Stromal cell of bone marrow (primary cell): ENCODE measurements at regions not wholly inside any gene's neighbourhood (a gene's known extent, or its start where the extent isn't known, plus 50 kb on each side); places are given as distances from the start of the nearest gene placed in this dataset.
"Not testable (repeated sequence)": the region's sequence is repeated elsewhere in the genome, so short reads cannot be mapped to it uniquely, and the experiment has no call there.

Experiments
- DNase-seq: peaks from one replicate; pipeline ENCODE4 v3.0.0-alpha.2; 2012; ENCODE audit warnings: low read depth

GRCh38 chr5:56732121-56732520 is 83.2 kb upstream of the MAP3K1 start:
- no peak for DNase-seq

- not testable (repeated sequence) for DNase-seq
These were observed 83.9 kb upstream of the MAP3K1 start for GRCh38 chr5:56731473-56731872.

GRCh38 chr5:56729488-56729887 is 85.9 kb upstream of the MAP3K1 start:
- DNase-seq: no peak

- no peak for DNase-seq
These were observed 89.5 kb upstream of the MAP3K1 start for GRCh38 chr5:56725711-56726411.

DNA sequence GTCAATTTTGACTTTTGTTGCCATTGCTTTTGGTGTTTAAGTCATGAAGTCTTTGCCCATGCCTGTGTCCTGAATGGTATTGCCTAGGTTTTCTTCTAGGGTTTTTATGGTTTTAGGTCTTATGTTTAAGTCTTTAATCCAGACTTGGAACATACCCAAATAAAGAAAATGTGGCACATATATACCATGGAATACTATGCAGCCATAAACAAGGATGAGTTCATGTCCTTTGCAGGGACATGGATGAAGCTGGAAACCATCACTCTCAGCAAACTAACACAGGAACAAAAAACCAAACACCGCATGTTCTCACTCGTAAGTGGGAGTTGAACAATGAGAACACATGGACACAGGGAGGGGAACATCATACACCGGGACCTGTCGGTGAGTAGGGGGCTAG is 90.5 kb upstream of the MAP3K1 start:
- DNase-seq: not testable (repeated sequence)

GRCh38 chr5:56722317-56722716 is 93.0 kb upstream of the MAP3K1 start:
- no peak for DNase-seq

DNA sequence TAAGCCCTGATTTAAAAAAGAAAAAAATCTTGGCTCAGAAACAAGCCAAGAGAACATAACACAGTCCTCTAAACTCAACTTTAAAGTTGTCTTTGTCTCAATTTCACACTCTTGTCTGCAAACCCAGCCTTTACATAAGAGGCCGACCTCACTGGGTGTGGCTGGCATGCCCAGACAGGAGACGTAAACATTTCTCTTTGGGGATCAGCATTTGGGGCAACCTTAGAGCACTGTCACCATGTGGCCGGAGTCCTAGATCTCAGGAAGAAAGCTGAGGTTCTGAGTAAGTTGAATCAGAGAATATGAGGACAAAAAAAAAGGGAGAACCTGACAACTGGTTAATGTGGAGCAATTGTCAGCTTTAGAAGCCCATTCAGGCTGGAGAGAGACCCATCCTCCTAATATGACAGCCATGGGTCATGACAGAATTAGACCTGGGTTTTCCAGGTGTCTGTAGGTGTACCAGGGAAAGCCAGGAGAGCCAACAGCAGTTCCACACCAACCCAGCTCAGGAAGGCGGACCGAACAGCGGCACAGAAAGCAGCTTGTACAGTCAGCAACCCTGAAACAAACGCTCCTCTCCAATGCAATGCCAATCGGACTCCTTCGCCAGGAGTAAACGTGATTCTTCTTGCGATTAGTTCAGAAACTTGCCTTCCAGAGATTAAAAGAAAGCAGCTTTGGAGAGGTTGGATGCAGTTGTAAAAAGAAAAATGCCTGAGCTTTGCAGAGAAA is 97.9 kb upstream of the MAP3K1 start:
- DNase-seq: no peak

DNA sequence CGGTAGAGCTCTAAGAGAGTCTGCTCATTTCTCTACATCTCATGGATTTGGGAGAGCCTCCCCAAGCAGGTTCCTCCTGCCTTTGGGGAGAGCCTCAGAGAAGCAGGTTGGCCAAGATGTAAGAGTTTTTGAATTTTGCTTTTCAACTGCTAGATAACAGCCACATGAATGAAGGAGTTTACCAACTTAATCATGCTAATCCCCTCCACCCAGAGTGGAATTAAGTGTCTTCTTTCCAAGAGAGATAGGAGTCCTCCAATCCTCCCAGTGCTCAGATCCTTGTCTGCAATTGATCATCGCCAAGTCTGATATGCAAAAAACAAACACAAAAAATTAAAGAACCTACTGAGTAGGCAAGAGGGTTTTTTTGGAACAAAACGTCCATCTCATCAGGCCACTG is 99.4 kb upstream of the MAP3K1 start:
- no peak for DNase-seq

GRCh38 chr5:56712895-56713591 is 102.3 kb upstream of the MAP3K1 start:
- DNase-seq: no peak

DNA sequence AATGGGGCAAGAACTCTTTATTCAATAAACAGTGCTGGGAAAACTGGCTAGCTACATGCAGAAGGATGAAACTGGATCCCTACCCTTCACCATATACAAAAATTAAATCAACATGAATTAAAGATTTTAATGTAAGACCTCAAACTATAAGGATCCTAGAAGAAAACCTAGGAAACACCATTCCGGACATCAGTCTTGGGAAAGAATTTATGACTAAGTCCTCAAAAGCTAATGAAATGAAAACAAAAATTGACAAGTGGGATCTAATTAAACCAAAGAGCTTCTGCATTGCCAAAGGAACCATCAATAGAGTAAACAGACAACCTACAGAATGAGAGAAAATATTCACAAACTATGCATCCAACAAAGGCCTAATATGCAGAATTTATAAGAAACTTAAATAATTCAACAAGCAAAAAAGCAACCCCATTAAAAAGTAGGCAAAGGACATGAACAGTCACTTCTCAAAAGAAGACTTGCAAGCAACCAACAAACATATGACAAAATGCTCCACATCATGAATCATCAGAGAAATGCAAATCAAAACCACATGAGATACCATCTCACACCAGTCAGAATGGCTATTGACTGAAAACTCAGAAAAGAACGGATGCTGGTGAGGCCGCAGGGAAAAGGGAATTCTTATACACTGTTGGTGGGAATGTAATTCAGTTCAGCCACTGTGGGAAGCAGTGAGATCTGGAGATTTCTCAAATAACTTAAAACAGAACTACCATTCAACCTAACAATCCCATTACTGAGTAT is 104.3 kb upstream of the MAP3K1 start:
- DNase-seq: no peak

DNA sequence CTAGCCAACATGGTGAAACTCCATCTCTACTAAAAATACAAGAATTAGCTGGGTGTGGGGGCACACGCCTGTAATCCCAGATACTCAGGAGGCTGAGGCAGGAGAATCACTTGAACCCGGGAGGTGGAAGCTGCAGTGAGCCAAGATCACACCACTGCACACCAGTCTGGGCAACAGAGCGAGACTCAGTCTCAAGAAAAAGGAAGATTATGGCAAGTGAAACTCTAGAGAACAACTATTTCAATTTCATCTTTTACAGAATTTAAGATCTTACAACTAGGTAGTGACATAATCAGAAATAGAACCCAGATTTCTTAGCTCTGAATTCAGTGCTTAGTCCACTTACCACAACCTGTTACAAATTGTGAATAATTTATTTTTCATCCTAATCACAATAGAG is 108.8 kb upstream of the MAP3K1 start:
- DNase-seq: no peak

DNA sequence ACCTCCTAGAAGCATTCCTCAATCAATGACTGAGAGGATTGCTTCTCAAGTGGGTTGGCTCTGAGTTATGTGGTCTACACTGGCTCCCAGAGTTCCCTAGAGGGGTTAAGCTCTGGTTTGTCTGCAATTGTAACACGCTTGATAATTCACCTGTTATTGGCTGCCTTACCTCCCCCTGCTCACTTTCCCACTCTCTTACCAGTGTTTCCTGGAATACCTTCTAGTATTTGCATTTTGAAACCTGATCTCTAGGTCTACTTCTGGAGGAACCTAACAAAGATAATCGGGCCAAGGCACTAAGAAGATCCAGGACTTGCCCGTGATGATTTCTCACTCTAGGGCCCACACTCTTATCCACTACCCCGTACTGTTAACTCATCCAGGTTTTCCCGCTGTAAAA is 110.1 kb upstream of the MAP3K1 start:
- no peak for DNase-seq

- no peak for DNase-seq
These were observed 111.4 kb upstream of the MAP3K1 start for GRCh38 chr5:56703952-56704351.

GRCh38 chr5:56700711-56701110 is 114.6 kb upstream of the MAP3K1 start:
- DNase-seq: no peak

DNA sequence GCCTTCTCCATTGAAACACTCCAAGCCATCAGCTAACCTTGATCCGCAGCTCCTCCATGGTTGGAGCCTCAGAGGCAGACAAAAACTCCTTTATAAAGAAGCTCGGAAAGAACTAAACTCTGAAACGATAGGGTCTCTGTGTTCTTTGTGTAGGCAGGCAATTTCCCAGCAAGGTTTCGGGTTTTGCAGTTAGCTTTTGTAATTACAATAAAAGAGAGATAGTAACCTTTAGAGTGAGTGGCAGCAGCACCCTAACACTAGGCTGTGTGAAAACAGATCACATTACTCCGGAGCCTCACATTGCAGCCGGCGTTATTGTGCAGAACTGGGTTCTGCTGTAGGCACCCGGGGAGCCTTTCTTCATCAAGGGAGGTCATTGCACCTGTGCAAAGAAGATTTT is 115.8 kb upstream of the MAP3K1 start:
- no peak for DNase-seq

DNA sequence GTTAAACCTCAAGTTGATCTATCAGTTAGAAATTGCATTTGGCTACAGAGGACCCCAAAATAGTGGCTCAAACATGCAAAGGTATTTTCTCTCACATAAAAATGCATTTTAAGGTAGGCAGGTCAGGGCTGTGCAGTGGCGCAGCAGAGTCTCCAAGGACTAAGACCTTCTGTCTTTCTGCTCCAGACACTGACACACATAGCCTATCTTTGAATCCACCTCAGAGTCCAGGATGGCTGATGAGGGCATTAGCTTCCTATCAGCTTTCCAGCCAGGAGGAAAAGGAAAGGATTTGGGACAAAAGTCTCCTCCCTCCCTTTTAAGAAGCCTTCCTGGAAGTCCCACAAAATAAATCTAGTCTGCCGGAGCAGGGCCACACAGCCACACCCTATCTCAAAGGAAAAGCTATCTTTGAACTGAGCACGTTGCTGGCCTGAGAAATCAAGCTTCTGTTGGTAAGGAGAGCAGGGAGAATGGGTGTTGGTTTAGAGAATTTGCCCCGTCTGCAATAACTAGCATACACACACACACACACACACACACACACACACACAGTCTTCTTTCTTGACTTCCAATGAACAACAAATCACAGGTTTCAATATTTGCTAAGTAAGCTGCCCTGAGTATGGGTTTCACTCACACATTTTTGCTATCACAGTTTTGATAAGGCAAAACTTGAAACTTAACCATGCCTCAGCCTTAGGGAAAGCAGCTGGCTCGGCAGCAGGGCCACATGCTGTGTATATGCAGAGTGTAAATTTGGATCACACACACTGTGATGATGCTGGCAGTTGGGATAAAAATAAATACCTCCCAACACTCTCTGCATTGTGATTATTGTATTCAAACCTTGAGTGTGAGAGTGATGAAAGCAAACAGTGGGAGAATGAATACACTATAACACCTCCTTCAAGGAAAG is 116.6 kb upstream of the MAP3K1 start:
- DNase-seq: no peak

DNA sequence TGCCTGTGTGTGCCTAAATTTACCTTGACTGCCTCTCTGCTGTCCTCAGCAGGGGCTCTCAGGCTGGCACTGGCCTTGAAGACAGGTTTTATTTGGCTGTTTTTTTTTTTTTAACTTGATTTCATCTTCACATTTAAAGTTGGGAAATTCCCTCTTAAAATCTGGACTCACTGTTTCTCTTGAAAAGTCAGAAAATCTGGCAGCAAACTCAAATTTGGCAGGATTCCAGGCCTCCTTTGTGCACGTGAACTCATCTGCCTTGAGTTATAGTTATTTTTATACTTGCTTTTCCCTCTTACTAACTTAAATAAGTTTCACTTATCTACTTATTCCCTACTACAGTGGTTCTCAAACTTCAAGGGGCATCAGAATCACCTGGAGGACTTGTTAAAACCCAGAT is 118.4 kb upstream of the MAP3K1 start:
- DNase-seq: no peak

GRCh38 chr5:56693220-56693579 is 122.1 kb upstream of the MAP3K1 start:
- DNase-seq: no peak

DNA sequence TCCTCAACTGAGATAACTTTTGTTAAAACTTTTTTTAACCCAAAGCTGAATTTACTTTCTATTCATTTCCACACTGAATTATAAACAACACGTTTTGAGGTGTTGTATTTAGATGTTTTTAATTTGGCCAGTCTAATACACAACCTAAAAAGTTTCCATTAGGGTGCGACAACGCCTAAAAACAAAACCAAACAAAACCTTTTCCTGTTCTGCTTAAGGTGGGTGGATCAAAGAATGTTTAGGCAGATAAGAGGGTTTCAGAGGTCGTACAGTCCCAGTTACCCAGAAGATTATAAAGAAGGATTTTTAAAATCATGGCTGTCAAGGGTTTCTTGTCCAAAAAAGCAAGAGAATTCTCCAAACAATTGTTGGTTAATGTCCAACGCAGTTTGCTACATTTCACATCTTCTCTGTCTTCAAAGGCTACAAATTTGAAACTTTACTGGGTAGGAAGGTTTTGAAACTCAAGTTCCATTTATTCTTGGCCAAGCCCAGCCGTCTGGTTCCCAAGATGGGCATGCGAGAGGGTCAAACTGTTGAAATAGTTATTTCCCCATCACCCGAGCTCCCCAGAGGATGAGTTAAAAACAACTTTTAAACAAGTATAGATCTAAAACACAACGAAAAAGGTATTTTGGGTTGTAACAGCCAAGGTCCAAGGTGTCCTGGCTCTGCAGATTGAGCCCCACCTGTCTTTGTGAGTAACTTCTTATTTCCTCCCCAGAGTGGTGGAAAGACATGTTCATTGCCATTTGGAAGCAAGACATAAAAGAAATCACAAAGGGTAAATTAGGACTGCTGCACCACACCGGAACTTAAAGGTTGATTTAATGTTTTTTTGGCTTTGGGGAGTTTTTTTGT is 122.8 kb upstream of the MAP3K1 start:
- DNase-seq: no peak

DNA sequence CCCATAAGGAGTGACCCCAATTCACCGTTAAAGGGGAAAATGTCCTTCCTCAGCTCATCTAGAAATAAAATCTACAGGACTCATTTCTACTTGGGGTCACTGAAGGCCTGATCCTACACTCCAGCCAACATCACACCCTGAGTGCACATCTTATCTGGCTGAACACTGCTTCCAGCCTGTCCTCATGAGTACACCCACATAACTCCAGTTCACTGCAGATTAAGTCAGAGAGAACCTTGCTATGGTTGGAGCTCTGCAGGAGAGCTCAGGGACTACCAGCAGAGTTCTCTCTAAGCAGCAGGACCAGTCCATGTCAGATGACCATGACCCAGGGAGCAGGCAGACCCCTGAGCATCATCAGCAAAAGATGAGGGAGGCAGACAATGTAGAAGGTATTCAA is 126.9 kb upstream of the MAP3K1 start:
- no peak for DNase-seq
